ENCODE measurements at regions not wholly inside any gene's neighbourhood (a gene's known extent, or its start where the extent isn't known, plus 50 kb on each side); places are given as distances from the start of the nearest gene placed in this dataset.

- Histone ChIP-seq H3K4me1 (ENCODE audit: control insufficient read depth, extremely low read depth, insufficient read depth, low read length) (peaks cover 4% of the 10 kb centered on the region), H3K9ac (ENCODE audit: insufficient read depth, low read length) (no peak overlapping the region), H2AFZ (ENCODE audit: low read length) (no peak overlapping the region), H3K36me3 (ENCODE audit: control insufficient read depth, insufficient read depth, low read length) (no peaks in the 10 kb centered on the region), H3K4me3 (replicated peaks in 1 of 4; ENCODE audit: control extremely low read depth in 1 of 4, insufficient read depth in 1 of 4, low read depth in 3 of 4, low read length in 4 of 4) (no peak overlapping the region), H3K4me2 (ENCODE audit: extremely low read depth, insufficient read depth, low read length) (no peak overlapping the region), H3K79me2 (ENCODE audit: control insufficient read depth, insufficient read depth, low read length) (no peaks in the 10 kb centered on the region), H3K9me3 (ENCODE audit: control insufficient read depth, insufficient read depth, low read depth, low read length) (no peaks in the 10 kb centered on the region), H4K20me1 (ENCODE audit: control insufficient read depth, extremely low read depth, insufficient read depth, low read length) (no peaks in the 10 kb centered on the region), H3K27ac (ENCODE audit: insufficient read depth, low read length) (no peak overlapping the region), H3K27me3 (ENCODE audit: control insufficient read depth, insufficient read depth, low read length) (no peaks in the 10 kb centered on the region)
- TF ChIP-seq EZH2 (IDR thresholded peaks at IDR 0.05; ENCODE audit: low read length, missing control alignments) (no peak), CTCF (conservative IDR thresholded peaks at IDR 0.05 in 1 of 2, IDR thresholded peaks at IDR 0.05 in 1 of 2; ENCODE audit: low read depth in 1 of 2, low read length in 2 of 2) (no peak)
- no peak for DNase-seq (ENCODE audit: low read depth in 2 of 2)
Observed at GRCh38 chr4:188955066-188955465, 815.8 kb downstream of the TRIML1 start.

GRCh38 chr4:188956566-188956965 lies 817.3 kb downstream of the TRIML1 start:
- no peak overlapping the region for H3K27ac ChIP-seq (ENCODE audit: insufficient read depth, low read length)
- H3K27me3 ChIP-seq (ENCODE audit: control insufficient read depth, insufficient read depth, low read length) = no peaks in the 10 kb centered on the region
- H4K20me1 ChIP-seq (ENCODE audit: control insufficient read depth, extremely low read depth, insufficient read depth, low read length) = no peaks in the 10 kb centered on the region
- no peak overlapping the region for H3K4me3 ChIP-seq (replicated peaks in 1 of 4; ENCODE audit: control extremely low read depth in 1 of 4, insufficient read depth in 1 of 4, low read depth in 3 of 4, low read length in 4 of 4)
- H3K4me1 ChIP-seq (ENCODE audit: control insufficient read depth, extremely low read depth, insufficient read depth, low read length) = peaks cover 4% of the 10 kb centered on the region
- H2AFZ ChIP-seq (ENCODE audit: low read length) = no peak overlapping the region
- DNase-seq (ENCODE audit: low read depth in 2 of 2) = no peak
- TF ChIP-seq EZH2 (IDR thresholded peaks at IDR 0.05; ENCODE audit: low read length, missing control alignments) (no peak), CTCF (conservative IDR thresholded peaks at IDR 0.05 in 1 of 2, IDR thresholded peaks at IDR 0.05 in 1 of 2; ENCODE audit: low read depth in 1 of 2, low read length in 2 of 2) (no peak)
- no peaks in the 10 kb centered on the region for H3K36me3 ChIP-seq (ENCODE audit: control insufficient read depth, insufficient read depth, low read length)
- no peaks in the 10 kb centered on the region for H3K9me3 ChIP-seq (ENCODE audit: control insufficient read depth, insufficient read depth, low read depth, low read length)
- H3K4me2 ChIP-seq (ENCODE audit: extremely low read depth, insufficient read depth, low read length) = no peak overlapping the region
- no peak overlapping the region for H3K9ac ChIP-seq (ENCODE audit: insufficient read depth, low read length)
- no peaks in the 10 kb centered on the region for H3K79me2 ChIP-seq (ENCODE audit: control insufficient read depth, insufficient read depth, low read length)

- DNase-seq (ENCODE audit: low read depth in 2 of 2) = peak in 1 of 2 donors; percentile 57
- Histone ChIP-seq H3K4me2 (ENCODE audit: extremely low read depth, insufficient read depth, low read length) (no peak overlapping the region), H3K9me3 (ENCODE audit: control insufficient read depth, insufficient read depth, low read depth, low read length) (no peaks in the 10 kb centered on the region), H2AFZ (ENCODE audit: low read length) (no peak overlapping the region), H3K27ac (ENCODE audit: insufficient read depth, low read length) (no peak overlapping the region), H3K27me3 (ENCODE audit: control insufficient read depth, insufficient read depth, low read length) (no peaks in the 10 kb centered on the region), H3K4me1 (ENCODE audit: control insufficient read depth, extremely low read depth, insufficient read depth, low read length) (peaks cover 4% of the 10 kb centered on the region), H3K36me3 (ENCODE audit: control insufficient read depth, insufficient read depth, low read length) (no peaks in the 10 kb centered on the region), H3K9ac (ENCODE audit: insufficient read depth, low read length) (no peak overlapping the region), H4K20me1 (ENCODE audit: control insufficient read depth, extremely low read depth, insufficient read depth, low read length) (no peaks in the 10 kb centered on the region), H3K4me3 (replicated peaks in 1 of 4; ENCODE audit: control extremely low read depth in 1 of 4, insufficient read depth in 1 of 4, low read depth in 3 of 4, low read length in 4 of 4) (no peak overlapping the region), H3K79me2 (ENCODE audit: control insufficient read depth, insufficient read depth, low read length) (no peaks in the 10 kb centered on the region)
- TF ChIP-seq CTCF (conservative IDR thresholded peaks at IDR 0.05 in 1 of 2, IDR thresholded peaks at IDR 0.05 in 1 of 2; ENCODE audit: low read depth in 1 of 2, low read length in 2 of 2) = no peak
- TF ChIP-seq EZH2 (IDR thresholded peaks at IDR 0.05; ENCODE audit: low read length, missing control alignments) = no peak
Observed at GRCh38 chr4:188958346-188958745, 819.1 kb downstream of the TRIML1 start.

Measured in fibroblast of lung (primary cell).